Activated CD4-positive, CD25-positive, alpha-beta regulatory T cell (primary cell): ENCODE measurements at regions not wholly inside any gene's neighbourhood (a gene's known extent, or its start where the extent isn't known, plus 50 kb on each side); places are given as distances from the start of the nearest gene placed in this dataset.

Experiments
- DNase-seq, 4 experiments: peaks; one replicate each; lab custom pipeline; 2025; lab: John Stamatoyannopoulos, UW

- DNase-seq = no peak
These were observed 91.9 kb upstream of the RESF1 start for GRCh38 chr12:31867292-31867691.

DNA sequence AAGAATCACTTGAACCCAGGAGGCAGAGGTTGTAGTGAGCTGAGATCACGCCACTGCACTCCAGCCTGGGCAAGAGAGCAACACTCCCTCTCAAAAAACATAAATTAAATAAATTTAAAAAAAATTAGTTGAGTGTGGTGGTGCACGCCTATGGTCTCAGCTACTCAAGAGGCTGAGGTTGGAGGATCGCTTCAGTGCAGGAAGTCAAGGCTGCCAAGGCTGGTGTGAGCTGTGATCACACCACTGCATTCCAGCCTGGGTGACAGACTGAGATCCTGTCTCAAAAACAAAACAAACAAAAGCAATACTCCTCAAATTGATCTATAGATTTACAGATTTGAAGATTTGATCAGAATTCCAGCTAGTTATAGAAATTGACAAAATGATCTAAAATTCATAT is 92.7 kb upstream of the RESF1 start:
- no peak for DNase-seq

- no peak for DNase-seq
These were observed 94.2 kb upstream of the RESF1 start for GRCh38 chr12:31865023-31865422.

DNA sequence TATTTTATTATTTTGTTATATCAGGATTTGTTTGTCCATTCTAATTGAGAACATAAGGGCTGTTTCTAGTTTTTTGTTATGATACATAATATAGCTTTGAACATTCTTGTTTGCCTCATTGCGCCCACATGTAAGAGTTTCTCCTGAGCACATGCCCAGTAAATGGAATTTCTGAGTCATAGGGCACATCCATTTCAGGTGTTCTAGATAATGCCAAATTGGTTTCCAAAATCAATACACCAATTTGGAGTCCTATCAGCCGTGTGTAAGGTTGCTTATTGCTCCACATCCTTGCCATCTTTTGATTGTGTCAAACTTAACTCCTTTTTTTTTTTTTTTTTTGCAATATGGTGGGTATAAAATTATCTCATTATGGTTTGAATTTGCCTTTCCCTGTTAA is 97.9 kb upstream of the RESF1 start:
- no peak for DNase-seq

DNA sequence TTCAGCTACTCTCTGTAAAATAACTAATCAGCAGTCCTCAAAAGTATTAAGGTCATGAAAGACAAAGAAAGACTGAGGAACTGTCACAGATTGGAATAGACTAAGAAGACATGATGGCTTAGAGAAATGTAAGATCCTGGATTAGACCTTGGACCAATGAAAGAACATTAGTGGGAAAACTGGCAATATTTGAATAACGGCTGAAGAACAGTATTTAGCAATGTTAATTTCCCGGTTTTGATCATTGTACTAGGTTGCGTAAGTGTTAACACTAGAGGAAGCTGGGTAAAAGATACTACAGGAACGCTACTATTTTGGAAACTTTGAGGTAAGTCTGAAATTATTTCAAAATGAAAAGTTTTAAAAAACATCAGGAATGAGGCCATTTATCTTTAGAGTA is 98.8 kb upstream of the RESF1 start:
- DNase-seq = no peak

DNA sequence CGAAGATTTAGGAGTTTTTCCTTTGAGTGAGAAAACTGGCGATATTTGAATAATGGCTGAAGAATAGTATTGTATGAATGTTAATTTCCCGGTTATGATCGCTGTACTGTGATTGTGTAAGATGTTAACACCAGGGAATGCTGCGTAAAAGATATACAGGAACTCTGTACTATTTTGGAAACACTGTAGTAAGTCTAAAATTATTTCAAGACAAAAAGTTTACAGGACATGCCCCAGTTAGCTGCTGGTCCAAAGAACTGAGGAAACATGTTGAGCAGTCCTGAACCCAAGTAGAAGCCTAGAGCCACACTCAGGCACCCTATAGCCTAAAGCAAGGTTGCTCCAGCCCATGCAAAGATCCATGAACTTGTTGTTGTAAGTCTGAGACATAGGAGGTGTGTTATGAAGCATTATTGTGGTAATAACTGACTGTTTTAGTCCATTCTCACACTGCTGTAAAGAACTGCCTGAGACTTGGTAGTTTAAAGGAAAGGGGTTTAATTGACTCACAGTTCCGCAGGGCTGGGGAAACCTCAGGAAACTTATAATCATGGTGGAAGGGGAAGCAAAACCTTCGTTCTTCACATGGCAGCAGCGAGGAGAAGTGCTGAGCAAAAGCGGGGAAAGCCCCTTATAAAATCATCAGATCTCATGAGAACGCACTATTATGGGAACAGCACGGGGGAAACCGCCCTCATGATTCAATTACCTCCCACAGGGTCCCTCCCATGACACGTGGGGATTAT is 99.8 kb upstream of the RESF1 start:
- no peak for DNase-seq

- DNase-seq = no peak
These were observed 103.8 kb upstream of the RESF1 start for GRCh38 chr12:31855427-31855826.

GRCh38 chr12:31853977-31854376 is 105.2 kb upstream of the RESF1 start:
- no peak for DNase-seq

DNA sequence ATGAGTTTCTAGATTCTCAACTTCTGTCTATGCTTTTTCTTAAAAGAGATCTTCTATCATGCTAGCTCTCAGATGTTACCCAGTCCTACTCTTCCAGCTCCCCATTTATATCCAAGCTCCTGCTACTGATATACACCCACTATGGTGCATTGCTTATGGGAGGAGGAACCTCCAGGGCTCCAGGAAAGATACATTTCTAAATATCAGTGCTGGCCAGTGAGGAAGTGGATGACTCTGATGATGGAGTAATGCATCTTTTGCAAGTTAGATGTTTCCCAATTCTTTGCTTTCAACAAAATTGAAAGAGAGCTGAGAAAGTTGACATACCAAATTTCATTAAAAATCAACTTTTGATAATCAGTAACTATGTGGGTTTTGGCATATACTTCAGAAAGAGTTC is 105.7 kb upstream of the RESF1 start:
- DNase-seq = no peak

GRCh38 chr12:31850268-31850667 is 108.9 kb upstream of the RESF1 start:
- DNase-seq = no peak

- DNase-seq = no peak
These were observed 110.0 kb upstream of the RESF1 start for GRCh38 chr12:31849090-31849687.

DNA sequence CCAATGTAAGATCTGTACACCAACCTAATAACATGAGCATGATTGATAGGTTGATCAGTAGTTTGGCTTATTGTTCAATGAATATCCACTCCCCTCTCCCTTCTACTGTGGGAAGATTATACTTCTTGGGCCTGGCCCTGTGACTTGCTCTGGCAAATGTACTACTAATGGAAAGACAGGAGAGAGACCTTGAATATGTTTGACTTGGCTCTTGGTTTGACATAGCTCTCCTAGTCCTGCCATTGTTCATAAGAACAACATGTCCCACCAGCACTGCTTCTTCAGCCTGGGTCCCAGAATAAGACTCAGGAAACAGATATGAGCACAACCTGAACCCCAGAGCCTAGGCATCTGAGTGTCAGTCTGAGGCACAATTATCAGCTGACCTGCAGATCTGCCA is 112.8 kb upstream of the RESF1 start:
- DNase-seq = no peak

- DNase-seq = no peak
These were observed 113.4 kb upstream of the RESF1 start for GRCh38 chr12:31845613-31846322.

DNA sequence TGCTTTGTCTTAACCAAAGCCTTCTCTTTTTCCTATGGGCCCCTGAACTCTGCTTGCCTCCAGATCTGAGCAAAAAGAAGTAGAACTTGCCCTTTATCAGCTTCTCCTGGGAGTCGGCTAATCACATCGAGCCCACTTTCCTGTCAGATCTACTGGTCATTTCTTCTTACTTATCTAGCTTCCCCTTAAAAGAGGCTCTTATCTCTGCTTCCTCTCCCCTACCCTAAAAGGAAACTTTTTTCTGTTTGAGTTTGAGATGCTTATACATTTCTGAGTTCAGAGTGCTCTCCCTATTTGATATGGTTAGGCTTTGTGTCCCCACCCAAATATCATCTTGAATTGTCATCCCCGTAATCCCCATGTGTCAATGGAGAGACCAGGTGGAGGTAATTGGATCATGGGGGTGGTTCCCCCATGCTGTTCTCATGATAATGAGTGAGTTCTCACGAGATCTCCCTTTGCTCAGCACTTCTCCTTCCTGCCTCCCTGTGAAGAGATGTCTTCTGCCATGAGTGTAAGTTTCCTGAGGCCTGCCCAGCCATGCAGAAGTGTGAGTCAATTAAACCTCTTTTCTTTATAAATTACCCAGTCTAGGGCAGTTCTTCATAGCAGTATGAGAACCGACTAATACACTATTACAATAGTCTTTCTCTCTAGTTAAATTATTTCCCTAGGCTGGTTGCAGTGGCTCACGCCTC is 114.7 kb upstream of the AMN1 start:
- DNase-seq = no peak

- no peak for DNase-seq
These were observed 109.1 kb upstream of the AMN1 start for GRCh38 chr12:31837913-31838312.

DNA sequence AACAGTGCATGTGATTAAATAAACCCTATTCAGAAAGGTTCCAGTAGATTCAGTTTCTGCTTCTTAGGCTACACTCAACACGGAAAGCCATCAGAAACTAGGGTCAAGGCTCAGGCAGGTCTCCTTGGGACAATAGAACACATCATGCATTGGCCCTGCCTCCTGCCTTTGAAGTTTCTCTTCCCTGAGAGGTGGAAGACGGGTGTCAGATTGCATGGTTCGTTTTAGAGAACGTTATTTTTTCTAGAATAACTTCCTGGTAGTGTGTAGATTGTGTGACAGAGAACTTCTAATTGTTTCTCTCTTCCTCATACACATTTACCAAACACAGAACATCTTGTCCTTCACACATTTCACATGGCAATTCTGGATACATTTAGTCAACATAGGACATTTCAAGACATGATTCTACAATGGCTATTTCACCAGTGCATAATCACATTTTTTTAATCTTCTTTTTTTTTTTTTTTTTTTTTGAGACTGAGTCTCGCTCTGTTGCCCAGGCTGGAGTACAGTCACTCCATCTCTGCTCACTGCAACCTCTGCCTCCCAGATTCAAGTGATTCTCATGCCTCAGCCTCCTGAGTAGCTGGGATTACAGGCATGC is 106.6 kb upstream of the AMN1 start:
- no peak for DNase-seq

GRCh38 chr12:31834150-31834549 is 105.3 kb upstream of the AMN1 start:
- no peak for DNase-seq

DNA sequence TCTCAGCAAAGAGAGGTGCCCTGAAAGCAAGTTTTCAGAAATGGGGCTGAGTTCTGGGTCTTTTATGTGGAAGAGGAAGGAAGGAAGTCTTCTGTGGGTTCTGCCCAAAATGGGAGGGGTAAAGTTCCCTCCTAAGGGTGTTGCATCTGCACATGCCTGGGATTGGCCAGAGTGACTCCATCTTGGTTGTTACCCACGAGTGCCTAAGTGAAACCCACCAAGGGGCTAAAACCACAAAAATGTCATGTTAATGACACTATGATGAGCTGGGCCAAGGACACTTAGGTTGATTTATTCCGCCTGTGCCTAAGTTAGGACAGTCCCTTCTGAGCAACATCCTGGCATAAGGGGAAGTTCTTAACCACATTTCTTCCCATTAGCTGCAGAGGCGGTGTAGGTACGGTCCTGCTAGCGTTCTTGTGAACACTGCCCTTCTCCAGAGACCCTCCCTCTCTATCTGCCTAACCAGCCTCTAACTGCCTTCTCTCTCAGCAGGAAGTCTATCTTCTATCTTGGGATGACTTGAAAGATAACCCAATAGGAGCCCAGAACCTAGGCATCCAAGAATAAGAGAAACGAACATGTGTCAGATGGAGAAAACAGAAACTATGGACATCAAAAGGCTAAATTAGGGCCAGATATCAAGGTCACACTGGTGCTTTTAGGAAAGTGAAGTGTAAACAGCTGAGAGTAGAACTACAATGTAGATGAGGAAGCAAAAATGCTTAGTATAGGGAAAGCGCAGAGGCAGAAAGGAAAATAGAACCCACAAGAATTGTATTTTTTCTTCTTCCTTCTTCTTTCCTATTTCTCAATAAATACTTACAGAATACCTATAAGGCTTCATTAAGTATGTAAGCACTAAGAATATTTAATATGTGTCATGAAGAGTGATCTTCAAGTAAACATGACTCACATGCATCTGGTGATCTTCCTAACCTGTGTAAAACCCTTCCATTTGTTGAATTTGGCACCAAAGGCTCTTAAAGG is 104.2 kb upstream of the AMN1 start:
- no peak for DNase-seq

DNA sequence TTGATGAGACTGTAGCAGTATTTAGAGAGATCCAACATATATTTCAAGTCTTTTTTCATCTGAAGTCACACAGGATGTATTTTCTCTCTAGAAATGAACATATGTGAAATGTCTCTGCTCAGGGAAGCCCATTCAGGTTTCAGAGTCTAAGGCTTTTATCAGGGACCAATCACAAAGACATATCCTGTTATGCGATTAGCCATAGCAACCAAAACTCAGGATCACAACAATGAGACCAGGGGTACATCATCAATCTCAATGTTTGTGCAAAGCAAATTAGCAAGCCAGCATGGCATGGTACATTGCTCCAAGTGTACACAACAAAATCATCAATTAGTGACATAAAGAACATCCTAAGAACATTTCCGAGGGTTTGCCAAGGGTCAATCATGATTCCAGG is 99.2 kb upstream of the AMN1 start:
- no peak for DNase-seq

DNA sequence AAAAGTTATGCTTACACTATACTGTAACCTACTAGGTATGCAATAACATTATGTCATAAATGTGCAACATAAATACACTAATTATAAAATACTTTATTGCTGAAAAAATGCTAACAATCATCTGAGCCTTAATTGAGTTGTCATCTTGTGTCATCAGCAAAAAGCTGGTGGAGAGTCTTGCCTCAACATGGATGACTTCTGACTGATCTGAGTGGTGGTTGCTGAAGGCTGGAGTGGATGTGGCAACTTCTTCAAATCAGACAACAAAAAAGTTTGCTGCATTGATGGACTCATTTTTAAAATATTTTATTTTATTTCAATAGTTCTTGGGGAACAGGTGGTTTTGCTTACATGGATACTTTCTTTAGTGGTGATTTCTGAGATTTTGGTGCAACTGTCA is 93.9 kb upstream of the AMN1 start:
- DNase-seq = no peak

- DNase-seq = no peak
These were observed 92.7 kb upstream of the AMN1 start for GRCh38 chr12:31821484-31821883.
